Calu3 (cell line): ENCODE measurements at regions not wholly inside any gene's neighbourhood (a gene's known extent, or its start where the extent isn't known, plus 50 kb on each side); places are given as distances from the start of the nearest gene placed in this dataset.
A peak's percentile ranks its signal among the peaks of the same experiment; 100 is the strongest.

Experiments used
- BruUV-seq: library from RNA; stranded (reverse); fragments of 400-500 nt; replicated peaks from 2 replicates; lab custom pipeline; 2021; lab: Mats Ljungman, UMichigan
- CTCF ChIA-PET: fragments of 300-600 bp; sonication (Branson Sonifier 250); formaldehyde crosslinking; loops from one replicate; lab custom pipeline; 2022; ENCODE audit warnings: antibody characterized with exemption; lab: Charles Lee
- DNase-seq: peaks from one replicate; pipeline ENCODE4 v3.0.0; 2022
- H3K27ac Mint-ChIP-seq: one replicate; pipeline ENCODE4 v1.8.0; 2022; ENCODE audit warnings: mixed read lengths; ENCODE audit not compliant: unreplicated experiment
- H3K27me3 Mint-ChIP-seq: one replicate; pipeline ENCODE4 v1.8.0; 2022; ENCODE audit warnings: mixed read lengths; ENCODE audit not compliant: unreplicated experiment
- H3K36me3 Mint-ChIP-seq: one replicate; pipeline ENCODE4 v1.8.0; 2022; ENCODE audit warnings: mild to moderate bottlenecking, moderate library complexity, mixed read lengths; ENCODE audit not compliant: insufficient read depth, unreplicated experiment
- H3K4me1 Mint-ChIP-seq: one replicate; pipeline ENCODE4 v1.8.0; 2022; ENCODE audit warnings: mild to moderate bottlenecking, low read depth, mixed read lengths; ENCODE audit not compliant: unreplicated experiment
- H3K4me3 Mint-ChIP-seq: one replicate; pipeline ENCODE4 v1.8.0; 2022; ENCODE audit warnings: mild to moderate bottlenecking, low read depth, moderate library complexity, mixed read lengths; ENCODE audit not compliant: unreplicated experiment
- H3K9me3 Mint-ChIP-seq: one replicate; pipeline ENCODE4 v1.8.0; 2022; ENCODE audit warnings: low read depth, mixed read lengths; ENCODE audit not compliant: unreplicated experiment
- CTCF ChIP-seq: fragments of 200-600 bp; IDR thresholded peaks from one replicate; pipeline ENCODE4 v1.8.0; 2022; ENCODE audit warnings: antibody characterized with exemption; ENCODE audit not compliant: unreplicated experiment
- intact Hi-C: fragments of 100-400 bp; cut with micrococcal nuclease; formaldehyde crosslinking; loops from one replicate; pipeline ENCODE4 v1.10.0; 2022; ENCODE audit not compliant: unreplicated experiment

GRCh38 chr12:88958153-88958552, 377.9 kb upstream of the KITLG start:
- H3K9me3 Mint-ChIP-seq = no peaks in the 10 kb centered on the region
- H3K36me3 Mint-ChIP-seq = no peaks in the 10 kb centered on the region
- CTCF ChIA-PET = no interaction called here
- intact Hi-C loops = no loop called here
- BruUV-seq = no TSS peak
- no peak for TF ChIP-seq CTCF
- no peak for DNase-seq
- no peak overlapping the region for H3K27ac Mint-ChIP-seq
- no peaks in the 10 kb centered on the region for H3K27me3 Mint-ChIP-seq
- H3K4me1 Mint-ChIP-seq = peaks cover 55% of the 10 kb centered on the region
- H3K4me3 Mint-ChIP-seq = no peak overlapping the region

GRCh38 chr12:88957358-88957757, 377.1 kb upstream of the KITLG start:
- H3K27me3 Mint-ChIP-seq = no peaks in the 10 kb centered on the region
- DNase-seq = no peak
- H3K9me3 Mint-ChIP-seq = no peaks in the 10 kb centered on the region
- BruUV-seq = no TSS peak
- peaks cover 63% of the 10 kb centered on the region for H3K4me1 Mint-ChIP-seq
- H3K27ac Mint-ChIP-seq = no peak overlapping the region
- intact Hi-C loops = no loop called here
- no peak for TF ChIP-seq CTCF
- no peaks in the 10 kb centered on the region for H3K36me3 Mint-ChIP-seq
- CTCF ChIA-PET = no interaction called here
- no peak overlapping the region for H3K4me3 Mint-ChIP-seq

- Mint-ChIP-seq H3K9me3 (no peaks in the 10 kb centered on the region), H3K27ac (no peak overlapping the region), H3K36me3 (no peaks in the 10 kb centered on the region), H3K27me3 (no peaks in the 10 kb centered on the region), H3K4me1 (peaks cover 69% of the 10 kb centered on the region), H3K4me3 (no peak overlapping the region)
- no peak for TF ChIP-seq CTCF
- no TSS peak for BruUV-seq
- intact Hi-C loops = no loop called here
- CTCF ChIA-PET = no interaction called here
- no peak for DNase-seq
Observed at GRCh38 chr12:88955531-88955930, 375.3 kb upstream of the KITLG start.

- TF ChIP-seq CTCF = no peak
- Mint-ChIP-seq H3K4me1 (peaks cover 53% of the 10 kb centered on the region), H3K27ac (peak overlapping the region; percentile 1), H3K4me3 (no peak overlapping the region), H3K36me3 (no peaks in the 10 kb centered on the region), H3K27me3 (no peaks in the 10 kb centered on the region), H3K9me3 (no peaks in the 10 kb centered on the region)
- CTCF ChIA-PET = interaction anchor here (1.0 to 1.5 kb wide), 2 partner anchors 15 to 20 kb away, joined by 3 to 4 read pairs; no protein-coding TSS in a partner anchor
- BruUV-seq = no TSS peak
- no peak for DNase-seq
- intact Hi-C loops = no loop called here
Observed at GRCh38 chr12:88953029-88953586, 372.8 kb upstream of the KITLG start.
